ENCODE measurements at regions not wholly inside any gene's neighbourhood (a gene's known extent, or its start where the extent isn't known, plus 50 kb on each side); places are given as distances from the start of the nearest gene placed in this dataset.

- DNase-seq = no peak
These were observed 1132.4 kb downstream of the EFNB2 start for GRCh38 chr13:105403086-105403485.

- DNase-seq = no peak
These were observed 1140.4 kb downstream of the EFNB2 start for GRCh38 chr13:105395041-105395440.

- DNase-seq = no peak
These were observed 1146.1 kb downstream of the EFNB2 start for GRCh38 chr13:105389373-105389772.

GRCh38 chr13:105377452-105377851 is 1158.0 kb downstream of the EFNB2 start:
- DNase-seq = no peak

DNA sequence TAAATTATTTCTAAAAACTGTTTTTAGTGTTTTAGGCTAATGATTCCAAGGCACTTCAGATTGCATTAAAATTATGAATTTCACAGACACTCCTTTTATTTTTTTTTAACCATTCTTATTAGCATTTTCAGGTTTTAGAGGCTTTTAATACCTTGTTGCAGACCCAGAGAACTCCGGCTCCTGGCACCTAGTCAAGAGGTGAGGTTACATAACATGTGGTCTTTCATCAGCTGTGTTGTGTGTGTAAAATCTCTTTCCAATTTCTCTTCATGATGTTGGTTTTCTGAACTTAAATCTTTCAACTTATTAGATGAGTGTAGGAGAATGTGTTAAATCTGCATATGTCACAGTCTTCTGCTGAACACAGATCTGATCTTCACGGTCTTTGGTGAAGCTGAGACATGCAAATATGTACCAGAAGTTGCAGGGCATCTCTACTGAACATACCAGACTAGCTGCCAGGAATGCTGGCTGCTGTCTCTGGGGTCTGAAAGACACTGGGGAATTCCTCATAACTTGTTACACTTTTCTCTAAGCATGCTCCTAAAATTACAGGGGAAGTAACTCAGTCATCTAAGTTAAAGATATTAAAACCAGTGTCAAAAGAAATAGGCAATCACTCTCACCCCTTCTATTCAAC is 1165.3 kb downstream of the EFNB2 start:
- DNase-seq = no peak

- no peak for DNase-seq
These were observed 1166.7 kb downstream of the EFNB2 start for GRCh38 chr13:105368781-105369180.

GRCh38 chr13:105365831-105366230 is 1169.6 kb downstream of the EFNB2 start:
- no peak for DNase-seq

GRCh38 chr13:105365021-105365550 is 1170.4 kb downstream of the EFNB2 start:
- no peak for DNase-seq

DNA sequence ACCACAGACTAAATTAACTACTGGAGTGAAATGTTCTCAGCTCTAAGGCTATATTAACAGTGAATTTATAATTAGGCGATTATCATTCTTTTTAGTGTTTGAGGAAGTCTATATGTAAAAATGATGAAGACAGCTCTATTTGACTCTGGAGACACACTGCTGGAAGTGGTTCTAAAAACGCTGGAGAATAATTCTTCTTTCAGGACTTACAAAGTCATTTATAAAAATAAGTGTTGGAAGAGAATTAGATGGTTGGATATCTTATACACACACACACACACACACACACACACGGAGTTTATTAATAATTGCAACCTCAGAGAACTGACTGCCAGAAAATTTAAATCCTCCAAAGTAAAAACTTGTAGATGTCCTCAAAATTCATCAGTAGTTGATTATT is 1171.3 kb downstream of the EFNB2 start:
- no peak for DNase-seq

DNA sequence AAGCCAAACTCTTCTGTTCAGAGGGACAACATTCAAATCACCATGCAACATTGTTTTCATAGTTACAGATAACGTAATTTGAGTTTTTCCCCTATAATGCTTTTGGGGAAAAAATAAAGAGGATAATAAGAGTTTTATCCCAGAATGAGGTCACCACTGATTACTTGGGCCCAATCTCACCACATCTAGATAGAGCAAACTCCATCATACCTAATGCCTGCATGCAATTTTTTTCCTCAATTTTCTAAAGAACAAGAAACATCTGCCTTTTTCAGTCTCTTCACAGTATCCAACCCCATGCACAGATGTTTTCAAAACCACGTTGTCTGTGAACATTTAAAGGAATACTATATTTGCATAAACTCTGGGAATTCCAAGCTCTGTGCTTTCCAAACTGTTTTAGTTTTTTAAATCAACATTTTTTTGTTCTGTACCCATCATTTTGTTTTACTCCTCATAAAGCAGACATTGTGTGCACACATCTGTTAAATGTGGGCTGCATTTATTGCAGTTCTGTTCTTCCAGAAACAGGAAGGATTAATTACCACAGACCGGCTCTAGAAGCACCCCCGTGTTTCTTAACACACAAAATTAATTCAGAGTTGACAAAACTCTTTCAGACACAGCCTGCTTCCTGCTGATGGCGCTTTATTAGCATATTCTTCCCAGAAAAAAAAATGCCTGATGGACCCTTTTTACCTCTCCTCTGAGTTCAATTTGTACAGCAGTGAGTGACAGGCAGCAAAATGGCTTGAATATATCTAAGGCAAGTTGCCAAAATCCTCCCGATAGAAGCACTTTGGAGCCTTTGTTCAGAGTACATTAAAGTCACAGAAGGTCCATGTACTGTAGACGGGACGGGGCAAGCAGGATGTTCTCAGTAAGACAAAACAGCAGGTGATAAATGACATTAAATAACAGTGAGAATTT is 1171.9 kb downstream of the EFNB2 start:
- no peak for DNase-seq

DNA sequence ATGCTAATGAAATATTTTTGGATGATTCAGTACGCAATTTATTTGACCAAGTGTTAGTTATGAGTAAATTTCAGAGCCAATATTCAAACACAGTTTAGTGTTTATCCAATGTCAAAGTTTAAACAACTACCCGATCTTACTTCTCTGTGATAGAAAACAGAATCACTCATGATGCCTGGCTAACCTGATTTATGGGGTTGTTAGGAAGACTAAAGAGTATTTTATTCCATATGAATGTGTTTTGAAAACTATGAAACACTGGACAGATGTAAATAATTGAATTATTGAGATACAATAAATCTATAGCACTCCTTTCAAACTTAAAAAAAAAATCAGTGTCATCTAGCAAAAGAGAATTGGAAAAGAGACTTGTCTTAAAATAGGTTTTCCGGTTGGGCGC is 1181.8 kb downstream of the EFNB2 start:
- DNase-seq = no peak

- DNase-seq = no peak
These were observed 1186.3 kb downstream of the EFNB2 start for GRCh38 chr13:105349082-105349723.

- no peak for DNase-seq
These were observed 1189.2 kb downstream of the EFNB2 start for GRCh38 chr13:105346141-105346775.

DNA sequence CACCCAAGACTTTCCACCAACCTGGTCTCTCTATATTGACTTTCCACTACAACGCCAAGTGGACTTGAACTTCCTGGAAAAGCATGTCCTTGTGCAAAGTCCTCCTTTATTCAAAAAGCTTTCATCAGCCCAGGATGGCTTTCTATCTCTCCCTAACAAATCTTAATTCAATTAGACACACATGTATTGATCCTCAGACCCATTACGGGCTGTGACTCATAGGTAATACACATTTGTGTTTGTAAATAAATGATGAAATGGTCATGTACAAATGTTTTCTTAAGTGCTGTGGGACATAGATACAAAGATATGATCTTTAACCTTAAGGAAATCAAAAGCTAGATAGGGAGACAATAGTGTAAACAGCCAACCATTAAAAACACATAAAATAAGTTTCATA is 1189.7 kb downstream of the EFNB2 start:
- DNase-seq = no peak

DNA sequence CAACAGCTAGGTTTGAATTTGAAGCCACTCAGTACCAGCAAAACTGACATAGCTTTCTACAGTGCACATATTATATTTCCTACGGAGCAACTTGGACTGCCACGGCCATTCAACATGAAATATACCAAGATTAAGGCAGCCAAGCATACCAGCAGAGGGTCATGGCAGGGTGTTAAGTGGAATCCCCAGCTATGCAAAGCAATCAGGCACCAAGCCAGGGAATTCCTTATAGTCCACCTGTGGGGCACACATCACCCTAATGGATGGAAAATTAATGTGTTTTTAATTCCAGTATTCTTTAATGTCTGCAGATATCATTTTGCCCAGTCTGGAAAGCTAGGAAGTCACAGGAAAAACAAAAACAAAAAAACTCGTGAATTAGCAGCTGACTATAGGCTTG is 1190.3 kb downstream of the EFNB2 start:
- DNase-seq = no peak

- DNase-seq = no peak
These were observed 1192.2 kb downstream of the EFNB2 start for GRCh38 chr13:105343134-105343806.

GRCh38 chr13:105342281-105342820 is 1193.1 kb downstream of the EFNB2 start:
- DNase-seq = no peak

- DNase-seq = no peak
These were observed 1193.7 kb downstream of the EFNB2 start for GRCh38 chr13:105341758-105342157.

DNA sequence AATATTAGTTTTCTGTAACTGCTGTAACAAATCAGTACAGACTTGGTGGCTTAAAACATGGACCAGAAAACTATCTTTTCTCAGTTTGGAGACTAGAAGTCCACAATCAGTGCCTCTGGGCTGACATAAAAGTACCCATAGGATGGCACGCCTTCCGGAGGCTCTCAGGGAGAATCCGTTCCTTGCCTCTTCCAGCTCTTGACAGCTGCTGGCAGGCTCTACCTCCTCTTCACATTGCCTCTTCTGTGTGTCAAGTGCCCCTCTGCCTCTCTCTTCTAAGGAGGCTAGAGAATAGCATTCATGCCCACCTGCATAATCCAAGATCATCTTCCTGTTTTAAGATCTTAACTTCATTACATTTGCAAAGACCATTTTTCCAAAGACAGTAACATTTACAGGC is 1194.2 kb downstream of the EFNB2 start:
- DNase-seq = no peak

DNA sequence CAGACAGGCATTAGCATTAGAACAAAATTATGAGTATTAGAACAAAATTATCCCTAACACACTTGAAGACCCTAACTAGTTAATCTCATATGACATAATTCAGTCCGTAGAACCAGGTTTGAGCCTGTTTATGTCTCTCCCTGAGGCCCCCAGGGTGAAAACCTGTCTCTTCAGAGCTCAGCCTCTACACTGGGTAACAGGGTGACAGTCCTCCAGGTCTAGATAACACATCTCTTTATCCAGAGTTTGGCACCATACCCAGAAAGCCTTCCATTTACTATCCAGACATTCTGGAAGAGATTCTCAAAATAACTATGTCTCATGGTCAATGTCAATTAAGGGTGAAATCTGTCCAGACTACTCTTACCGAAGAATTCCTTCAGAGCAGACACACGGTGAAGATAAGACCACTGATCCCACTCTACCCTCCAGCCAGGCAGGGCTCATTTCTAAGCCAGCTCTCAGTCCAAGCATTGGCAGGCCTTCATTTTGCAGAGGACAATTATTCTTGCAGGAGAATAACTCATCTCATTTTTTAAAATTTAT is 1195.3 kb downstream of the EFNB2 start:
- DNase-seq = no peak

GRCh38 chr13:105338773-105339172 is 1196.7 kb downstream of the EFNB2 start:
- DNase-seq = no peak

DNA sequence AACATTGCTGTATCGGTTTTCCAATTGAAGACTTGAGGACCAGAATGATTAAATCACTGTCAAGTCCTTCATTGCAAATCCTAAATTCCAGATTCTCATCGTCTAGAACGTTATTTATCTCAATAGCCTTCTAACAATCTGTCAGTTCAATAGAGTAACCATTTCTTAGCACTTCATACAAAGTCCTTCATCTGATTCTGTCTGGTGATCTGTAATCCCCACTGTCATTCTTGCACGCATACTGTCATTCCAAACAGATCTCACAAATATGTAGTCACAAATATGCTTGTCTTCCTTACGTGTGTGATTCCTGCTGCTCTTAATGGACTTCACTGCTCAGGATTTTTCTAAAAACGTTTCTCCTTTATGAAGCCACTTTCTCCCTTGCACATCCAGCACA is 1197.5 kb downstream of the EFNB2 start:
- DNase-seq = no peak

Measured in activated CD8-positive, alpha-beta memory T cell treated with anti-CD3 and anti-CD28 coated beads for 24 hours (primary cell).